Tibial nerve (tissue), 4 donors: ENCODE measurements at regions not wholly inside any gene's neighbourhood (a gene's known extent, or its start where the extent isn't known, plus 50 kb on each side); places are given as distances from the start of the nearest gene placed in this dataset.

Experiments used
- DNase-seq, 2 donors: peaks; one replicate each; pipeline ENCODE4 v3.0.0-alpha.2; 2019; ENCODE audit warnings: low spot score in 2 of 2
- H3K27ac ChIP-seq, 4 donors: fragments of 200-600 bp; sonication (generic) in 3 of 4; one replicate each; pipeline ENCODE4 v1.5.1; 2017 to 2019; ENCODE audit warnings: mild to moderate bottlenecking in 1 of 4
- H3K27me3 ChIP-seq, 2 donors: fragments of 200-600 bp; sonication (generic) in 1 of 2; one replicate each; pipeline versions ENCODE4 v1.5.1 to v1.6.0; 2017 to 2019
- H3K36me3 ChIP-seq, 3 donors: fragments of 200-600 bp; sonication (generic); one replicate each; pipeline ENCODE4 v1.5.1; 2018 to 2019
- H3K4me1 ChIP-seq, 4 donors: fragments of 200-600 bp; sonication (generic) in 3 of 4; one replicate each; pipeline ENCODE4 v1.5.1; 2017 to 2019
- H3K4me3 ChIP-seq, 4 donors: fragments of 200-600 bp; sonication (generic) in 3 of 4; one replicate each; pipeline ENCODE4 v1.5.1; 2017 to 2019; ENCODE audit warnings: mild to moderate bottlenecking in 1 of 4, moderate library complexity in 1 of 4
- H3K9me3 ChIP-seq, 4 donors: fragments of 200-600 bp; sonication (generic) in 3 of 4; one replicate each; pipeline ENCODE4 v1.5.1; 2017 to 2019
- EP300 ChIP-seq, 2 donors: sonication (generic); formaldehyde crosslinking; IDR thresholded peaks; one replicate each; pipeline ENCODE4 v1.6.1; 2017; ENCODE audit warnings: antibody characterized with exemption in 2 of 2, mild to moderate bottlenecking in 1 of 2
- POLR2A ChIP-seq, 2 donors: fragments of 450-650 bp; IDR thresholded peaks; one replicate each; pipeline ENCODE4 v1.6.1; 2017; ENCODE audit warnings: antibody characterized with exemption in 2 of 2, mild to moderate bottlenecking in 2 of 2, moderate library complexity in 2 of 2
- WGBS, 2 donors: methylation state at CpG; one replicate each; pipeline ENCODE4 v1.1.5; 2018; 5-methylcytosine and 5-hydroxymethylcytosine counted together
- TF ChIP-seq, protein P1 (sequence below), 5 experiments: fragments of 200-600 bp in 3 of 5; fragments of 450-650 bp in 2 of 5; sonication (generic) in 3 of 5; IDR thresholded peaks; one replicate each; pipeline ENCODE4 v1.5.1; 2016 to 2019; ENCODE audit warnings: antibody characterized with exemption in 5 of 5, mild to moderate bottlenecking in 3 of 5, moderate library complexity in 2 of 5

DNA sequence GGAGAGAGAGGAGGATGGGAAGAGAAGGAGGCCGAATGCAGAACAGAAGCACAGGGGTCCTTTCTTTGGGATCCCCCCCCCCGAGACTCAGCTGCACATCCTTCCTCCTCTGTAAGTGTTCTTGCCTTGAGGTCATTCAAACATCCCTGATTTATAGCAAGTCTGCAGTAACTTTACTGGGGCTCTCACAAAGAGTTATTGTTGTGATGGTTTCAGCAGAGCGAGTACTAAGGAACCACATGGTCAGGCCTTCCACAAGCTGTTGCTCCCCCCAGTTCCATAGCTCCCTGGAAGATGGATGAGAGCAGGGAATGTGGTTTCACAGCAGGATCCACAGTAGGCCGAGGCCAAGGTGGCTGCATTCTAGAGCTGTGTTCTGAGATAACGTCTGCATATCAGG lies 351.4 kb upstream of the CDH4 start:
- DNase-seq: no peak
- Histone ChIP-seq H3K36me3 (no peaks in the 10 kb centered on the region), H3K27ac (no peak overlapping the region), H3K9me3 (peaks cover 0 to 23% (median 0%) of the 10 kb centered on the region in 4 donors), H3K4me1 (no peaks in the 10 kb centered on the region), H3K27me3 (no peaks in the 10 kb centered on the region), H3K4me3 (no peak overlapping the region)
- 26% methylated on average over 5 of the region's 5 CpGs for WGBS, 2 donors
- TF ChIP-seq, protein P1, sequence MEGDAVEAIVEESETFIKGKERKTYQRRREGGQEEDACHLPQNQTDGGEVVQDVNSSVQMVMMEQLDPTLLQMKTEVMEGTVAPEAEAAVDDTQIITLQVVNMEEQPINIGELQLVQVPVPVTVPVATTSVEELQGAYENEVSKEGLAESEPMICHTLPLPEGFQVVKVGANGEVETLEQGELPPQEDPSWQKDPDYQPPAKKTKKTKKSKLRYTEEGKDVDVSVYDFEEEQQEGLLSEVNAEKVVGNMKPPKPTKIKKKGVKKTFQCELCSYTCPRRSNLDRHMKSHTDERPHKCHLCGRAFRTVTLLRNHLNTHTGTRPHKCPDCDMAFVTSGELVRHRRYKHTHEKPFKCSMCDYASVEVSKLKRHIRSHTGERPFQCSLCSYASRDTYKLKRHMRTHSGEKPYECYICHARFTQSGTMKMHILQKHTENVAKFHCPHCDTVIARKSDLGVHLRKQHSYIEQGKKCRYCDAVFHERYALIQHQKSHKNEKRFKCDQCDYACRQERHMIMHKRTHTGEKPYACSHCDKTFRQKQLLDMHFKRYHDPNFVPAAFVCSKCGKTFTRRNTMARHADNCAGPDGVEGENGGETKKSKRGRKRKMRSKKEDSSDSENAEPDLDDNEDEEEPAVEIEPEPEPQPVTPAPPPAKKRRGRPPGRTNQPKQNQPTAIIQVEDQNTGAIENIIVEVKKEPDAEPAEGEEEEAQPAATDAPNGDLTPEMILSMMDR (IDR thresholded peaks at IDR 0.05): no peak
- no peak for TF ChIP-seq POLR2A (IDR thresholded peaks at IDR 0.05)
- TF ChIP-seq EP300 (IDR thresholded peaks at IDR 0.05): no peak

DNA sequence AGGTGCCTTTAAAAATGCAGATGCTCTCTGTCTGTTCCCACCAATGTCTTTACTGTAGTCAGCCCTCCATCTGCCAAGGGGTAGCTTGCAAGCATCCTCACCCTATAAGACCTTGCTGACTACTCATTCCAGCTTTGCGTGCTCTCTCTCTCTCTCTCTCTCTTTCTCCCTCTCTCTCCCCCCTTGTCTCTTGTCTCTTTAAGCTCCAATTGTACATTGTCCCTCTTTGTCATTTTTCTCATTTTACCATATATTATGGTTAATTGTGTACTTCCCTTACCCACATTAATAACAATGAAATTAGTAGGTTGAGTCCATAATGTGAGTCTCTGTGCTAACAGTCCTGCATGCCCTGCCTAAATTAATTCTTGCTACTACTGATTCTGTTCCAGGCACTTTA lies 350.2 kb upstream of the CDH4 start:
- WGBS, 2 donors: 94 to 100% methylated on average over 1 of the region's 1 CpG
- no peak for TF ChIP-seq POLR2A (IDR thresholded peaks at IDR 0.05)
- TF ChIP-seq EP300 (IDR thresholded peaks at IDR 0.05): no peak
- Histone ChIP-seq H3K4me3 (no peak overlapping the region), H3K27me3 (no peaks in the 10 kb centered on the region), H3K4me1 (no peaks in the 10 kb centered on the region), H3K9me3 (peaks cover 0 to 23% (median 0%) of the 10 kb centered on the region in 4 donors), H3K36me3 (no peaks in the 10 kb centered on the region), H3K27ac (no peak overlapping the region)
- no peak for DNase-seq

DNA sequence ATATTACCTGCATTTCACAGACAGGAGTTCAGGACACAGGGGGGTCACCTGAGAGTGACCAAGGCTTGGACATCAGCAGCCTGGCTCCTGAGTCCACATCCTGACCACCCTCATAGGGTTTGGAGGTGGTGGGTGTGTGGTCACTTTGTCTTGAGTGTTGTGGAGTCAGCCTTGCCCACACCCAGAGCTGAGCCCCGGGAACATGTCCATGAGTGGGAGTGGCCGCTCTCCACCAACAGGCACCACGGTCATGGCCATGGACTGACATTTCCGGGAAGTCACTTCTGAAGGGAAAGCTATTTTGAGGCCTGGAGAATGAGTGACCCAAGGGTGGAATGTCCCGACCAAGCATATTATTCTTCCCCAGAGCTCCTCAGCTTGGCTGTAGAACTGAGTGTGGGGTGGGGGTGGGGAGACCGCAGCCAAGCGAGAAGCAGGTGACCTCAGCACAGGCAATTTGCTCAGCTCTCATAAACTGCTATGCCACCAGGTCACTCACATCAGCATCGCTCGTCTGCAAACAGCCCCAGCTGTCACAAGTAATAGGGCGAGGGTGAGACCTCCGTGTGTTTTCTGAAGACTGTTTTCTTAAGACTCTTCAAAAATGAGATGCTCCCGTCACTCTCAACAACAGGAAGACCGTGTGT lies 348.6 kb upstream of the CDH4 start:
- H3K27me3 ChIP-seq: no peaks in the 10 kb centered on the region
- WGBS, 2 donors: 56 to 59% methylated on average over 13 of the region's 13 CpGs
- no peak overlapping the region for H3K4me3 ChIP-seq
- TF ChIP-seq POLR2A (IDR thresholded peaks at IDR 0.05): no peak
- TF ChIP-seq, protein P1 (IDR thresholded peaks at IDR 0.05): no peak
- no peak for TF ChIP-seq EP300 (IDR thresholded peaks at IDR 0.05)
- no peak for DNase-seq
- no peaks in the 10 kb centered on the region for H3K36me3 ChIP-seq
- H3K4me1 ChIP-seq: no peaks in the 10 kb centered on the region
- H3K9me3 ChIP-seq: peaks cover 0 to 23% (median 0%) of the 10 kb centered on the region in 4 donors
- no peak overlapping the region for H3K27ac ChIP-seq

DNA sequence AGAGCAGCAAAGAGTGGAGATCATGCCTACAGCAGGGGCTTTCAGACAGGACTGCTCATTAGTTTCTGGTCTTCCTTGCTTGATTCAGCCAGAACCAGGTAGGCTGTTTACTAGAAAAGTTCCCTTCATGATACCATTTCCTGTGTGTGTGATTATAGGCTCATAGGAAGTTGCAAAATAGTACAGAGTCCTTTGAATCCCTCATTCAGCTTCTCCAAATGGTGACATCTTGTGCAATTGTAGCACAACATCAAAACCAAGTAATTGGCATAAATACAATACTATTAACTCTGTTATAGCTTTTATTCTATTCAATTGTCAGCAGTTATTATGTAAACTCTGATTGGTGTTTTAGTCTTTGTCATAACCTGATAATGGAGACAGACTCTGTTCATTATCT lies 347.3 kb upstream of the CDH4 start:
- Histone ChIP-seq H3K9me3 (peaks cover 0 to 26% (median 0%) of the 10 kb centered on the region in 4 donors), H3K27me3 (no peaks in the 10 kb centered on the region), H3K27ac (no peak overlapping the region), H3K4me3 (no peak overlapping the region), H3K4me1 (no peaks in the 10 kb centered on the region), H3K36me3 (no peaks in the 10 kb centered on the region)
- DNase-seq: no peak
- no peak for TF ChIP-seq POLR2A (IDR thresholded peaks at IDR 0.05)
- TF ChIP-seq EP300 (IDR thresholded peaks at IDR 0.05): no peak
- TF ChIP-seq, protein P1 (IDR thresholded peaks at IDR 0.05): no peak

DNA sequence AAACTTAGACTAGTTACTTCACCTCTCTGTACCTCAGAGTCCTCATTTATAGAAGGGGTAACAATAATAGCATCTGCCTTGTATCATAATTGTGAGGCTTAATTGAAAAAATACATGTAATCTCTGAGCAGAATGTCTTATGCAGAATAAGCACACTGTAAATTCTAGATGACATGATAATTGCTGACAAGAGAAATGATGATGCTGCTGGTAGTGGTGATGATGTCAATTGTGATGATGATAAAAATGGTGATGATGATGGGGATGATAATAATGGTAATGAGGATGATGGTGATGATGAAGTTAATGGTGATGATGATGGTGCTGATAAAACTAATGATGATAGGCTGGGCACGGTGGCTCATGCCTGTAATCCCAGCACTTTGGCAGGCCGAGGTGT lies 346.1 kb upstream of the CDH4 start:
- no peak for TF ChIP-seq EP300 (IDR thresholded peaks at IDR 0.05)
- TF ChIP-seq, protein P1 (IDR thresholded peaks at IDR 0.05): no peak
- no peak for TF ChIP-seq POLR2A (IDR thresholded peaks at IDR 0.05)
- H3K36me3 ChIP-seq: no peaks in the 10 kb centered on the region
- WGBS, 2 donors: 81 to 95% methylated on average over 2 of the region's 2 CpGs
- no peak overlapping the region for H3K4me3 ChIP-seq
- no peaks in the 10 kb centered on the region for H3K27me3 ChIP-seq
- H3K27ac ChIP-seq: no peak overlapping the region
- peaks cover 0 to 25% (median 0%) of the 10 kb centered on the region in 4 donors for H3K9me3 ChIP-seq
- no peaks in the 10 kb centered on the region for H3K4me1 ChIP-seq
- no peak for DNase-seq
